K562 (cell line): ENCODE measurements at regions not wholly inside any gene's neighbourhood (a gene's known extent, or its start where the extent isn't known, plus 50 kb on each side); places are given as distances from the start of the nearest gene placed in this dataset.

ENCODE experiments used
- HNRNPH1 ChIP-seq: fragments of 200-400 bp; formaldehyde crosslinking; optimal IDR thresholded peaks from 2 replicates; pipeline ENCODE3; 2017; ENCODE audit warnings: low read depth, mild to moderate bottlenecking, low read length, moderate library complexity
- HNRNPL ChIP-seq: fragments of 200-400 bp; formaldehyde crosslinking; IDR thresholded peaks from 2 replicates; pipeline ENCODE4 v1.6.1; 2017; ENCODE audit warnings: low read depth, mild to moderate bottlenecking, low read length
- YY1 ChIP-seq, 3 experiments: IDR thresholded peaks; 2 replicates each; pipeline ENCODE4 v1.6.1; 2011; ENCODE audit warnings: low read length in 2 of 3, mild to moderate bottlenecking in 2 of 3, moderate library complexity in 2 of 3, borderline replicate concordance in 1 of 3, control low read depth in 1 of 3, low read depth in 1 of 3; ENCODE audit not compliant: insufficient read depth in 3 of 3, insufficient replicate concordance in 2 of 3, control insufficient read depth in 1 of 3, insufficient read length in 1 of 3; ENCODE audit errors: extremely low read depth in 1 of 3
- ZNF121 ChIP-seq: sonication (generic); formaldehyde crosslinking; conservative IDR thresholded peaks from 2 replicates; pipeline ENCODE4 v1.8.0; 2022; ENCODE audit warnings: missing genetic modification reagents
- ZNF436 ChIP-seq: fragments of 250-450, 450-650 bp; sonication (Bioruptor Pico); formaldehyde crosslinking; IDR thresholded peaks from 2 replicates; pipeline ENCODE4 v1.7.0; 2020; ENCODE audit warnings: mild to moderate bottlenecking
- ZNF561 ChIP-seq: fragments of 450-650 bp; formaldehyde crosslinking; conservative IDR thresholded peaks from 2 replicates; pipeline ENCODE4 v1.4.0; 2020; ENCODE audit warnings: mild to moderate bottlenecking, moderate library complexity
- TF ChIP-seq, protein P1 (sequence below): fragments of 150-350 bp; IDR thresholded peaks from 2 replicates; pipeline ENCODE4 v1.6.1; 2014; ENCODE audit warnings: low read depth, mild to moderate bottlenecking, low read length, borderline replicate concordance
- TF ChIP-seq, protein P2 (sequence below), 2 experiments: fragments of 450-650 bp in 1 of 2; sonication (generic) in 1 of 2; formaldehyde crosslinking in 1 of 2; IDR thresholded peaks in 1 of 2; conservative IDR thresholded peaks in 1 of 2; 2 replicates each; pipeline versions ENCODE4 v1.6.1 to v1.8.1; 2016 to 2023; ENCODE audit warnings: mild to moderate bottlenecking in 2 of 2, moderate library complexity in 2 of 2, inconsistent platforms in 1 of 2, missing genetic modification reagents in 1 of 2
- TF ChIP-seq, protein P3 (sequence below): fragments of 450-650 bp; IDR thresholded peaks from 2 replicates; pipeline ENCODE4 v1.6.1; 2017; ENCODE audit warnings: mild to moderate bottlenecking, moderate library complexity
- TF ChIP-seq, protein P4 (sequence below), 3 experiments: IDR thresholded peaks in 2 of 3; conservative IDR thresholded peaks in 1 of 3; 2 replicates each; pipeline ENCODE4 v1.5.1; 2011 to 2012; ENCODE audit warnings: low read length in 3 of 3, mild to moderate bottlenecking in 3 of 3, control low read depth in 2 of 3, improper control_type of control experiment in 1 of 3, inconsistent platforms in 1 of 3, low read depth in 1 of 3, mixed read lengths in 1 of 3, moderate library complexity in 1 of 3; ENCODE audit not compliant: insufficient read depth in 2 of 3

DNA sequence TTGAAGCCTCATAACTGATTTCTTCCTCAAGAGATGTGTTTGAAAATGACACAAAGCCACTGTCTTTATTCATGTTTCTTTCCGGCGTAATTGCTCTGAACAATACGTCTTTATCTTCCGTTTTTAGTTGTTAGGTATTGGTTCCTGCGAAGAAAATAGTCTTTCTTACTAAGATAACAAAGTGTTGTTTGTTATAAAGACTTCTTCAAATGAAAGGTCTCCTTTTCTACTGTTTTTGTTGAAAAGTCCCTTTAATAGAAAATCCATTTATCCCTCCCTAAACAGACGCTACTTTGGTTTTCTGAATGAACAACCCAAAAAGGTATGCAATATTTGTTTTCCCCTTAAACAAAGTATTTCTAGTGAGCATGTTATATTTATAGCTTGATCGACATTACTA is 469.1 kb downstream of the KCNJ18 start:
- TF ChIP-seq, protein P1, sequence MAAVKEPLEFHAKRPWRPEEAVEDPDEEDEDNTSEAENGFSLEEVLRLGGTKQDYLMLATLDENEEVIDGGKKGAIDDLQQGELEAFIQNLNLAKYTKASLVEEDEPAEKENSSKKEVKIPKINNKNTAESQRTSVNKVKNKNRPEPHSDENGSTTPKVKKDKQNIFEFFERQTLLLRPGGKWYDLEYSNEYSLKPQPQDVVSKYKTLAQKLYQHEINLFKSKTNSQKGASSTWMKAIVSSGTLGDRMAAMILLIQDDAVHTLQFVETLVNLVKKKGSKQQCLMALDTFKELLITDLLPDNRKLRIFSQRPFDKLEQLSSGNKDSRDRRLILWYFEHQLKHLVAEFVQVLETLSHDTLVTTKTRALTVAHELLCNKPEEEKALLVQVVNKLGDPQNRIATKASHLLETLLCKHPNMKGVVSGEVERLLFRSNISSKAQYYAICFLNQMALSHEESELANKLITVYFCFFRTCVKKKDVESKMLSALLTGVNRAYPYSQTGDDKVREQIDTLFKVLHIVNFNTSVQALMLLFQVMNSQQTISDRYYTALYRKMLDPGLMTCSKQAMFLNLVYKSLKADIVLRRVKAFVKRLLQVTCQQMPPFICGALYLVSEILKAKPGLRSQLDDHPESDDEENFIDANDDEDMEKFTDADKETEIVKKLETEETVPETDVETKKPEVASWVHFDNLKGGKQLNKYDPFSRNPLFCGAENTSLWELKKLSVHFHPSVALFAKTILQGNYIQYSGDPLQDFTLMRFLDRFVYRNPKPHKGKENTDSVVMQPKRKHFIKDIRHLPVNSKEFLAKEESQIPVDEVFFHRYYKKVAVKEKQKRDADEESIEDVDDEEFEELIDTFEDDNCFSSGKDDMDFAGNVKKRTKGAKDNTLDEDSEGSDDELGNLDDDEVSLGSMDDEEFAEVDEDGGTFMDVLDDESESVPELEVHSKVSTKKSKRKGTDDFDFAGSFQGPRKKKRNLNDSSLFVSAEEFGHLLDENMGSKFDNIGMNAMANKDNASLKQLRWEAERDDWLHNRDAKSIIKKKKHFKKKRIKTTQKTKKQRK, result no peak
- TF ChIP-seq, protein P2, sequence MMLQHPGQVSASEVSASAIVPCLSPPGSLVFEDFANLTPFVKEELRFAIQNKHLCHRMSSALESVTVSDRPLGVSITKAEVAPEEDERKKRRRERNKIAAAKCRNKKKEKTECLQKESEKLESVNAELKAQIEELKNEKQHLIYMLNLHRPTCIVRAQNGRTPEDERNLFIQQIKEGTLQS (IDR thresholded peaks at IDR 0.05), result no peak
- TF ChIP-seq, protein P2 (CRISPR knock-in tag; conservative IDR thresholded peaks at IDR 0.05), result no peak
- no peak for TF ChIP-seq ZNF436
- TF ChIP-seq ZNF121 (CRISPR knock-in tag), result no peak
- TF ChIP-seq ZNF561 (CRISPR knock-in tag), result no peak
- TF ChIP-seq, protein P3, sequence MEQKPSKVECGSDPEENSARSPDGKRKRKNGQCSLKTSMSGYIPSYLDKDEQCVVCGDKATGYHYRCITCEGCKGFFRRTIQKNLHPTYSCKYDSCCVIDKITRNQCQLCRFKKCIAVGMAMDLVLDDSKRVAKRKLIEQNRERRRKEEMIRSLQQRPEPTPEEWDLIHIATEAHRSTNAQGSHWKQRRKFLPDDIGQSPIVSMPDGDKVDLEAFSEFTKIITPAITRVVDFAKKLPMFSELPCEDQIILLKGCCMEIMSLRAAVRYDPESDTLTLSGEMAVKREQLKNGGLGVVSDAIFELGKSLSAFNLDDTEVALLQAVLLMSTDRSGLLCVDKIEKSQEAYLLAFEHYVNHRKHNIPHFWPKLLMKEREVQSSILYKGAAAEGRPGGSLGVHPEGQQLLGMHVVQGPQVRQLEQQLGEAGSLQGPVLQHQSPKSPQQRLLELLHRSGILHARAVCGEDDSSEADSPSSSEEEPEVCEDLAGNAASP, result no peak
- TF ChIP-seq, protein P4, sequence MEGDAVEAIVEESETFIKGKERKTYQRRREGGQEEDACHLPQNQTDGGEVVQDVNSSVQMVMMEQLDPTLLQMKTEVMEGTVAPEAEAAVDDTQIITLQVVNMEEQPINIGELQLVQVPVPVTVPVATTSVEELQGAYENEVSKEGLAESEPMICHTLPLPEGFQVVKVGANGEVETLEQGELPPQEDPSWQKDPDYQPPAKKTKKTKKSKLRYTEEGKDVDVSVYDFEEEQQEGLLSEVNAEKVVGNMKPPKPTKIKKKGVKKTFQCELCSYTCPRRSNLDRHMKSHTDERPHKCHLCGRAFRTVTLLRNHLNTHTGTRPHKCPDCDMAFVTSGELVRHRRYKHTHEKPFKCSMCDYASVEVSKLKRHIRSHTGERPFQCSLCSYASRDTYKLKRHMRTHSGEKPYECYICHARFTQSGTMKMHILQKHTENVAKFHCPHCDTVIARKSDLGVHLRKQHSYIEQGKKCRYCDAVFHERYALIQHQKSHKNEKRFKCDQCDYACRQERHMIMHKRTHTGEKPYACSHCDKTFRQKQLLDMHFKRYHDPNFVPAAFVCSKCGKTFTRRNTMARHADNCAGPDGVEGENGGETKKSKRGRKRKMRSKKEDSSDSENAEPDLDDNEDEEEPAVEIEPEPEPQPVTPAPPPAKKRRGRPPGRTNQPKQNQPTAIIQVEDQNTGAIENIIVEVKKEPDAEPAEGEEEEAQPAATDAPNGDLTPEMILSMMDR (IDR thresholded peaks at IDR 0.05 in 2 of 3, conservative IDR thresholded peaks at IDR 0.05 in 1 of 3; ENCODE audit: insufficient read depth in 2 of 3, low read depth in 1 of 3, low read length in 3 of 3), result no peak
- no peak for TF ChIP-seq YY1 (IDR thresholded peaks at IDR 0.05; ENCODE audit: borderline replicate concordance in 1 of 3, control insufficient read depth in 1 of 3, extremely low read depth in 1 of 3, insufficient read depth in 3 of 3, insufficient read length in 1 of 3, insufficient replicate concordance in 2 of 3, low read depth in 1 of 3, low read length in 2 of 3)
- TF ChIP-seq HNRNPL, result no peak
- TF ChIP-seq HNRNPH1, result no peak
